Heart left ventricle (tissue), 13 donors: ENCODE measurements at regions not wholly inside any gene's neighbourhood (a gene's known extent, or its start where the extent isn't known, plus 50 kb on each side); places are given as distances from the start of the nearest gene placed in this dataset.

Source experiments
- CTCF ChIP-seq, 12 donors: fragments of 200-600 bp; sonication (generic) in 4 of 12; IDR thresholded peaks; one replicate each; pipeline versions ENCODE4 v1.5.0 to v1.8.0; 2018 to 2022; ENCODE audit warnings: antibody characterized with exemption in 12 of 12, mild to moderate bottlenecking in 5 of 12
- POLR2A ChIP-seq, 2 donors: fragments of 450-650 bp; IDR thresholded peaks; one replicate each; pipeline ENCODE4 v1.6.1; 2017; ENCODE audit warnings: antibody characterized with exemption in 2 of 2, mild to moderate bottlenecking in 2 of 2, moderate library complexity in 2 of 2
- donor health status: ischemic (EF 13 %, LVEDD 7.1; RV severe dilation, severe dysfunction).
- donor health status: DM: no; HTN: yes; CAD: no.
- donor health status: DM: no; HTN: no; CAD: no.
- donor health status: ischemic (EF 25% LVEDD 6.9; RV normal size, moderate dysfunction).
- donor health status: ischemic (EF 25% LVEDD 5.7; RV mildly dilated, moderate dysfunction).
- donor health status: ischemic (EF 35%, LVEDD 5.7; RV mildly dilated, moderate dysfunction).
- donor health status: nonischemic (EF 11% LVEDD 7.7; RV severe dilation, severe dysfunction).
- donor health status: DM: yes; HTN: yes; CAD: no.
- donor health status: PGD.
- donor health status: ischemic (EF 29% LVEDD 5.4; RV normal size, mild dysfunction).
- donor health status: nonischemic (EF 23%, LVEDD 6.1; RV moderate dilation, normal function).

DNA sequence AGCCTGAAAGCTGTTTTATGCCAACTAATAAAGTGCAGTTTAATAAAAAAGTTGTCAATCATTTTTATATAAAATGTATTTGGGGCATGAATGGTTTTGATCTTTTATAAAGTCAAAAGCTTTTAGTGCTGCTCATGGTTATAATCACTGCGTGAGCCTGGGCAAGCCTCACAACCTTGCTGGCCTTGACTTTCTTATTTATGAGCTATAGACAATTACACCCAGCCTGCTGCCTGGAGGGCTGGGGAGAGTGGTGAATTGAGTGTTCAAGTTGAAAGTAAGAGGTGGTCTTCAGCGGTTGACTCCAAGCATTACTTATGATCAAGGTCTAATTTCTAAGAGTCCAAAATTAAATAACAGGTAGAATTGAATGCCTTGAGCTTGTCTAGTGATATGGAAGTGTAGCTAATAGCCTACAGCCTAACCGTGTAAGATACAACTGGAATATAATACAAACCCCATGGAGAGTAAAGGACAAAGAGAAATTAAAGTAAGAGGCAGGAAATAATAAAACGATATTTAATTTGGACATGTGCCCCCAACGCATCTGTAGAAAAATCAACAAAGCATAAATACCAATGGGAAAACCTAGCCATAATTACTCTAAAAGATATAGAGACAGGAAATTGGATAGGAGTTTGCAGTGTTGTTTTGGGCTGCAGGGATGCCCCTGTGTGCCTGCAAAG is 106.0 kb upstream of the CYP1B1 start:
- TF ChIP-seq CTCF (IDR thresholded peaks at IDR 0.05) (no peak), POLR2A (IDR thresholded peaks at IDR 0.05) (no peak)
